Heart left ventricle (tissue), 13 donors: ENCODE measurements at regions not wholly inside any gene's neighbourhood (a gene's known extent, or its start where the extent isn't known, plus 50 kb on each side); places are given as distances from the start of the nearest gene placed in this dataset.

Experiments used
- CTCF ChIP-seq, 12 donors: fragments of 200-600 bp; sonication (generic) in 4 of 12; IDR thresholded peaks; one replicate each; pipeline versions ENCODE4 v1.5.0 to v1.8.0; 2018 to 2022; ENCODE audit warnings: antibody characterized with exemption in 12 of 12, mild to moderate bottlenecking in 5 of 12
- POLR2A ChIP-seq, 2 donors: fragments of 450-650 bp; IDR thresholded peaks; one replicate each; pipeline ENCODE4 v1.6.1; 2017; ENCODE audit warnings: antibody characterized with exemption in 2 of 2, mild to moderate bottlenecking in 2 of 2, moderate library complexity in 2 of 2
- donor health status: ischemic (EF 13 %, LVEDD 7.1; RV severe dilation, severe dysfunction).
- donor health status: DM: no; HTN: yes; CAD: no.
- donor health status: DM: no; HTN: no; CAD: no.
- donor health status: ischemic (EF 25% LVEDD 6.9; RV normal size, moderate dysfunction).
- donor health status: ischemic (EF 25% LVEDD 5.7; RV mildly dilated, moderate dysfunction).
- donor health status: ischemic (EF 35%, LVEDD 5.7; RV mildly dilated, moderate dysfunction).
- donor health status: nonischemic (EF 11% LVEDD 7.7; RV severe dilation, severe dysfunction).
- donor health status: DM: yes; HTN: yes; CAD: no.
- donor health status: PGD.
- donor health status: ischemic (EF 29% LVEDD 5.4; RV normal size, mild dysfunction).
- donor health status: nonischemic (EF 23%, LVEDD 6.1; RV moderate dilation, normal function).

GRCh38 chr4:151473521-151474097 lies 64.6 kb downstream of the FHIP1A start:
- no peak for TF ChIP-seq CTCF (IDR thresholded peaks at IDR 0.05)
- TF ChIP-seq POLR2A (IDR thresholded peaks at IDR 0.05) = no peak
